ENCODE measurements at regions not wholly inside any gene's neighbourhood (a gene's known extent, or its start where the extent isn't known, plus 50 kb on each side); places are given as distances from the start of the nearest gene placed in this dataset.

DNA sequence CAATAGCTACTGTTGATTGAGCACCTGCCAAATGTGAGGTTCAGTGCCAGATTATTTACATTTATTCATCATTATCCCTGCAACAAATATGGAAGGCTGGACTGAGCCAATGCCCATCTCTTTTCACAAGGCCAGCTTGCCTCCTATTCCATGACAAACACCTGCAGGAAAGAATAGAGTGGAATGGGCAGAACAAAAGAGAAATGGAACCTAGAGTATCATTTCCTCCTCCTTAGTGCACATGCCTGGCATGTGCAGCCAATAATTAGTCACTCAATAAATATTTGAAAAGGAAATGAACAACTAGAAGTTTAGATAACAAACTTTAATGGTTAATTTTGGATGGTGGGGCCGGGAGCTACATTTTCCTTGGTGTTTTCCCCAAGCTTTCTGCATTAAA is 61.4 kb upstream of the MYRIP start:
- Histone ChIP-seq H3K9me3 (no peaks in the 10 kb centered on the region), H3K27me3 (no peaks in the 10 kb centered on the region), H3K4me1 (no peaks in the 10 kb centered on the region), H3K27ac (no peak overlapping the region), H3K36me3 (no peaks in the 10 kb centered on the region), H3K4me3 (no peak overlapping the region)
- DNase-seq (no peak), ATAC-seq (no peak)
- intact Hi-C loops (cut with DNase I): no loop called here
- TF ChIP-seq, protein P1, sequence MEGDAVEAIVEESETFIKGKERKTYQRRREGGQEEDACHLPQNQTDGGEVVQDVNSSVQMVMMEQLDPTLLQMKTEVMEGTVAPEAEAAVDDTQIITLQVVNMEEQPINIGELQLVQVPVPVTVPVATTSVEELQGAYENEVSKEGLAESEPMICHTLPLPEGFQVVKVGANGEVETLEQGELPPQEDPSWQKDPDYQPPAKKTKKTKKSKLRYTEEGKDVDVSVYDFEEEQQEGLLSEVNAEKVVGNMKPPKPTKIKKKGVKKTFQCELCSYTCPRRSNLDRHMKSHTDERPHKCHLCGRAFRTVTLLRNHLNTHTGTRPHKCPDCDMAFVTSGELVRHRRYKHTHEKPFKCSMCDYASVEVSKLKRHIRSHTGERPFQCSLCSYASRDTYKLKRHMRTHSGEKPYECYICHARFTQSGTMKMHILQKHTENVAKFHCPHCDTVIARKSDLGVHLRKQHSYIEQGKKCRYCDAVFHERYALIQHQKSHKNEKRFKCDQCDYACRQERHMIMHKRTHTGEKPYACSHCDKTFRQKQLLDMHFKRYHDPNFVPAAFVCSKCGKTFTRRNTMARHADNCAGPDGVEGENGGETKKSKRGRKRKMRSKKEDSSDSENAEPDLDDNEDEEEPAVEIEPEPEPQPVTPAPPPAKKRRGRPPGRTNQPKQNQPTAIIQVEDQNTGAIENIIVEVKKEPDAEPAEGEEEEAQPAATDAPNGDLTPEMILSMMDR (IDR thresholded peaks at IDR 0.05): no peak

- no peak for ATAC-seq
- H3K36me3 ChIP-seq: no peaks in the 10 kb centered on the region
- no peak overlapping the region for H3K4me3 ChIP-seq
- no peaks in the 10 kb centered on the region for H3K9me3 ChIP-seq
- intact Hi-C loops (cut with DNase I): no loop called here
- H3K27me3 ChIP-seq: no peaks in the 10 kb centered on the region
- TF ChIP-seq, protein P1 (IDR thresholded peaks at IDR 0.05): no peak
- no peak for DNase-seq
- no peak overlapping the region for H3K27ac ChIP-seq
- no peaks in the 10 kb centered on the region for H3K4me1 ChIP-seq
These were observed 60.6 kb upstream of the MYRIP start for GRCh38 chr3:39748763-39749162.

- intact Hi-C loops (cut with DNase I): no loop called here
- Histone ChIP-seq H3K36me3 (no peaks in the 10 kb centered on the region), H3K27ac (no peak overlapping the region), H3K27me3 (no peaks in the 10 kb centered on the region), H3K9me3 (no peaks in the 10 kb centered on the region), H3K4me1 (no peaks in the 10 kb centered on the region), H3K4me3 (no peak overlapping the region)
- TF ChIP-seq, protein P1 (IDR thresholded peaks at IDR 0.05): no peak
- ATAC-seq: no peak
- DNase-seq: no peak
These were observed 58.7 kb upstream of the MYRIP start for GRCh38 chr3:39750712-39751111.

DNA sequence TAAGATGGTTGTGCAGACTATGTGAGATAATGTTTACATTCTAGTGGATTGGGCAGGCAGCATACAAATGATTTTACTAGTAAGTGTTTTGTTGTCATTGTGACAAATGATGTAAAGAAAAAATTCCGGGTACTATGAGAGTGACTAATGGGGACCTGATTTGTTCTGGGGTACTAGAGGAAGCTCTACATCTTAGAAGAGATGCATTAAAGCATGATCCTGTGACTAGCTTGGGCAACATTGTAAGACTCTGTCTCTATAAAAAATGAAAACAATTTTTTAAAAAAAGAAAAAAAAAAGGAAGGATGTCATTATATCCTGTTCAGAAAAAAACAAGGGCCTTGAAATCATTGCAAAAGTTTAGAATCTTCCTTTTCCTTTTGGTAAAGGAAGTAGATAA is 58.1 kb upstream of the MYRIP start:
- Histone ChIP-seq H3K9me3 (no peaks in the 10 kb centered on the region), H3K36me3 (no peaks in the 10 kb centered on the region), H3K27ac (no peak overlapping the region), H3K4me1 (no peaks in the 10 kb centered on the region), H3K4me3 (no peak overlapping the region), H3K27me3 (no peaks in the 10 kb centered on the region)
- DNase-seq (no peak), ATAC-seq (no peak)
- intact Hi-C loops (cut with DNase I): no loop called here
- TF ChIP-seq, protein P1 (IDR thresholded peaks at IDR 0.05): no peak

GRCh38 chr3:39752019-39752637 is 57.3 kb upstream of the MYRIP start:
- Histone ChIP-seq H3K4me3 (no peak overlapping the region), H3K4me1 (no peaks in the 10 kb centered on the region), H3K36me3 (no peaks in the 10 kb centered on the region), H3K9me3 (no peaks in the 10 kb centered on the region), H3K27me3 (no peaks in the 10 kb centered on the region), H3K27ac (no peak overlapping the region)
- TF ChIP-seq, protein P1 (IDR thresholded peaks at IDR 0.05): no peak
- intact Hi-C loops (cut with DNase I): no loop called here
- ATAC-seq (no peak), DNase-seq (no peak)
